NCI-H1105 (cell line): ENCODE measurements at regions not wholly inside any gene's neighbourhood (a gene's known extent, or its start where the extent isn't known, plus 50 kb on each side); places are given as distances from the start of the nearest gene placed in this dataset.
"Not testable (repeated sequence)": the region's sequence is repeated elsewhere in the genome, so short reads cannot be mapped to it uniquely, and the experiment has no call there.

Experiments used
- DNase-seq: peaks from one replicate; lab custom pipeline; 2025; lab: John Stamatoyannopoulos, UW

GRCh38 chr1:104946558-104947210 lies 1197.0 kb downstream of the AMY1C start:
- DNase-seq = no peak

DNA sequence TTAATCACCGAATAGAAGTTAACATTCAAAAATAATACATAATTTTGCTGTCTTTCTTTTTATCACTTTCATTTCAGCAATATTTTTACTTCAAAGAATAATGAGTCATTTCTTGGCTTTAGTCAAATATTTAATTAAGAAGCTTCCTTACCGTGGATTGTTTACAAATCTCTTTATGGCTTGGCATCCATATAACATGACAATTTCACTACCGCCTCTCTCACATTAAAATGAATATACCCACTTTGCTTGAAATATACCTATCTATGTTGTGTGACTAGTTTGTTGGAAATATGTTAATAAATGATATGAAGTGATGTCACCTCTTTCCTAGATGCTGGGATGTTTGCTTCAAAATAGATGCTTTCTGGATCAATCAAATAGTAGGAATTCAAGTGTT lies 1203.9 kb downstream of the AMY1C start:
- DNase-seq = no peak

DNA sequence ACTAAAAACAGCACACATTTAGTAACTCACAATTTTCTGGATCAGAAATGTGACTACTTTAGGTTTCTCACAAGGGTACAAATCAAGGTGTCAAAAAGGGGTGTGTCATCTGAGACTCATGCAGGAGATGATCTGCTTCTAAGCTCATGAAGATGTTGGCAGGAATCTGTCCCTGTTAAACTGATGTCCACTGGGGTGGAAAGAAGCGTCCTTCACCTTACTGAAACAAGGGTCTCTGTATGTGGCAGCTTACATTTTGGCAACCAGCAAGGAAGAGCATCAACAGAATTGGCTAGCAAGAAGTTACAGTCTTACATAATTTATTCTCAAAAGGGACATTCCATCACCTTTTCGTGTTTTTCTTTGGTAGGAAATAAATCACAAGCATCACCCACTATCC lies 1223.8 kb downstream of the AMY1C start:
- DNase-seq = no peak

- no peak for DNase-seq
These were observed 1230.0 kb downstream of the AMY1C start for GRCh38 chr1:104979651-104980050.

GRCh38 chr1:104987210-104987609 lies 1237.5 kb downstream of the AMY1C start:
- no peak for DNase-seq

- DNase-seq = no peak
These were observed 1239.3 kb downstream of the AMY1C start for GRCh38 chr1:104989012-104989411.

GRCh38 chr1:104991702-104992101 lies 1242.0 kb downstream of the AMY1C start:
- DNase-seq = peak; percentile 68

DNA sequence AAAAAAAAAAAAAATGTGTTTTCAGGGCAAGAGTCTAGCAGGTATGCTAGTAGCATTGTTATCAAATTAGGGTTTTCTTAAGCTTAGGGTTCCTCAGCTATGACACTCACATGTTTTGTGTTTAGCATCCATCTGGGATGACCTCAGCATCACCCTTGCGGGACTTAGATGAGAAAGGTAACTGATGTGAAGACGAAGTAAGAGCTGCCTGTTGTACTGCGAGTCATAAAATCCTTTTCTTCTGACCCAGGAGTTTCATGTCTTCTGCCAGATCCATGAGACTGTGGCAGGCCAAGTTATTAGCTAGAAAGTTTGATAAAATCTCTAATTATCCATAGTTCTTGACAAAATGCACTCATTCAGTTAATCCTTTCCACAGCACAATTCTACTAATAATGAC lies 1251.1 kb downstream of the AMY1C start:
- no peak for DNase-seq

- no peak for DNase-seq
These were observed 1254.8 kb downstream of the AMY1C start for GRCh38 chr1:105004515-105004914.

DNA sequence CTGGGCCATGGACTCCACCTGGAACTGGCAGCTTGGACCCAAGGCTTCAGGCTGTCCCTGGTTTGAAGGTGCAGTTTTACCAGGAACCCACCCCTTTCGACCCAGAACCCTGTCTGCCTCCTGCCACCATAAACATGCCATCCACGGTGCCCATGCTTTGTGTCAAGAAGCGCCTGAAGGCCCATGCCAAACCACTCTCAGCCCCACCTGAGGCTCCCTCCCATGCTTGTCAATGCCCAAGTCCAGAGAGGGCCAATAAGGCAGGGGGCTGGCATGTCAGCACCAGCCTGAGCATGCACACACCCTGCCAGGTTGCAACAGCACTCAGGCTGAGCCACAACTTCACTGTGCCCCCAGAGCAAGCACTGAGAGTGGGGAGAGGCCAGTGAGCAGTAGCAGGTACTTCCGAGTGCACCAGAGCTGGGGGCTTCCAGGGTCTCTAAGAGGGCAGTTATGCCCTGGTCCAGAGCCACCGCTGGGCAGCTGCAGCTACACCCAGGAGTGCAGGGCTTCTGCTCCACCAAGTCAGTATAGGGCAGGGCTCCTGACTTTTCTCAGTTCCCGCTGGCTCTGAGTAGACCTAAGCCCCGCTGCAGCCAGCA lies 1256.0 kb downstream of the AMY1C start:
- no peak for DNase-seq

DNA sequence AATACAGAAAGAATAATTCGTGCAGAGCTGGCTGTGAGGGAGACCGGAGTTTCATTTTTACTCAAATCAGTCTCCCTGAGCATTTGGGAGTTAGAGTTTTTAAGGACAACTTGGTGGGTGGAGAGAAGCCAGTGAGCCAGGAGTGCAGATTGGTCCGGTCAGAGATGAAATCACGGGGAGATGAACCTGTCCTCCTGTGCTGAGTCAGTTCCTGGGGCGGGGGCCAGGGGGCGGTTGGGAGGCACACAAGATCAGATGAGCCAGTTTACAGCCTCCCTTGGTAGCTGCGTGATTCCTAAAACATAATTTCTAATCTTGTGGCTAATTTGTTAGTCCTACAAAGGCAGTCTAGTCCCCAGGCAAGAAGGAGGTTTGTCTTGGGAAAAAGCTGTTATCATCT lies 1267.9 kb downstream of the AMY1C start:
- no peak for DNase-seq

GRCh38 chr1:105023719-105024118 lies 1274.0 kb downstream of the AMY1C start:
- no peak for DNase-seq

DNA sequence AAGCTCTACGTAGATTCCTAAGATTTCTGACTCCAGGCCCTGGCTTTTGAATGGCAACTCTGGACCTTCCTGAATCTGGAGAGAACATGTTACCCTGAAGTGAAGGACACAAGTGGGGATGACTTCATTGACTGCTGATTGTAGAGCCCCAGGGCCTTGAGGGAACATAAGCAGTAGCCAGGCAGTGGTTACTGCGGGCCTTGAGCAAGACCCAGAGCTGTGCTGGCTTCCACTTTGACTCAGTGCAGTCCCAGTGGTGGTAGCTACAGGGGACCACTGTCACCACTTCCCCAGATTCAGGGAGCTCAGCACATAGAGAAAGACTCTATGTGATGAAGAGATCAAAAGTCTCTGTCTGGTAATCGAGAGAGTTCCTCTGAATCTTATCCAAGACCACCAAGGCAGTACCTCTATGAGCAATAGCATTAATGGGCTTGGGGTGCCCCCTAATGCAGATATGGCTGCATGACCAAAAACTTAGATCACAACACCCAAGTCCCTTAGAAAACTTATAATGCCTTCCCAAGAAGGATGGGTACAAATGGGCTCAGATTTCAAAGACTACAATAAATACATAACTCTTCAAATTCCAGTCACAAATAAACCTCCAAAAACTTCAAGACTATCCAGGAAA lies 1278.3 kb downstream of the AMY1C start:
- DNase-seq = no peak

- DNase-seq = no peak
These were observed 1322.7 kb downstream of the AMY1C start for GRCh38 chr1:105072446-105072845.

GRCh38 chr1:105072850-105073249 lies 1323.2 kb downstream of the AMY1C start:
- DNase-seq = no peak

- DNase-seq = no peak
These were observed 1324.0 kb downstream of the AMY1C start for GRCh38 chr1:105073660-105074059.

- DNase-seq = no peak
These were observed 1333.9 kb downstream of the AMY1C start for GRCh38 chr1:105083611-105084010.

GRCh38 chr1:105087506-105087905 lies 1337.8 kb downstream of the AMY1C start:
- no peak for DNase-seq

- DNase-seq = no peak
These were observed 1338.5 kb downstream of the AMY1C start for GRCh38 chr1:105088166-105088565.

DNA sequence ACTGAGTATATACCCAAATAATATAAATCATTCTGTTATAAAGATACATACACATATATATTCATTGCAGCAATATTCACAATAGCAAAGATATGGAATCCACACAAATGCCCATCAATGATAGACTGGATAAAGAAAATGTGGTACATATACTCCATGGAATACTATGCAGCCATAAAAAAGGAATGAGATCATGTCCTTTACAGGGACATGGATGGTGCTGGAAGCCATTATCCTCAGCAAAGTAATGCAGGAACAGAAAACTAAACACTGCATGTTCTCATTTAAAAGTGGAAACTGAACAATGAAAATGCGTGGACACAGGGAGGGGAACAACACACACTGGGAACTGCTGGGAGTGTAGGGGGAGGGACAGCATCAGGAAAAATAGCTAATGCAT lies 1344.2 kb downstream of the AMY1C start:
- not testable (repeated sequence) for DNase-seq

DNA sequence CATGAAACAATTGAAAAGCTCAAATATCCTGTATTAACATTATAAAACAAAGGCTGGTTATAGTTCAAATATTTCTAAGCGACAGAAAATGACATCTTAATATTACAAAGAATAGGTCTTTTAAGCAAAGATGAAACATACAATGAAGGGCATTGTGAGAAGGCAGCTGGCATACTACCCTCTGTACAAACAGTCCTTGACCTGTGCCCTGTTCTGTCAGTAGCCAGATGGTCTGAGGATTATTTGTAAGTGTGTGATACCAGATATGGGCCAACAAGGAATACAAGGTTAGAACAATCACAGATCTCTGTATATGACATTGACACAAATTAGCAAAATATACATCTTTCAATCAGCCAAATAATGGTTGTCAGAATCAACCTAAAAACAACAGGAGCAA lies 1350.4 kb downstream of the AMY1C start:
- DNase-seq = no peak

- no peak for DNase-seq
These were observed 1351.6 kb downstream of the AMY1C start for GRCh38 chr1:105101261-105101660.

DNA sequence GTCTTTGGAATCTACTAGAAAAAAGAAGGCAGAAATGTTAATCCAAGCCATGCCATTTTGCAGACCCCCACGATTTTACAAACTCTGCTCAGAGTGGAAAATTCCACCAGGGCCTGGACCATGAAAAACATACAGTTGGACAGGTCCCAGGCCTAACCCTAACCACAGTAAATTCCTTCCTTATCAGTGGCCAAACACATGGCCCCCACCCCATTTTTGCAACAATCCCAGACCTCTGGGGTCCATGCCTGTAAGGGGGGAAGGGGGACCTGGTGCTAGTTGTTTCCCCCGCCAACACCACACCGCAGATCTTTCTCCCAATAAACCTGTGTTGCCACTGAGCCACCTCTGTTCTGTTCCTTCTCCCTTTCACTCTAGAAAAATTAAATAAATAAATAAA lies 1352.7 kb downstream of the AMY1C start:
- no peak for DNase-seq

DNA sequence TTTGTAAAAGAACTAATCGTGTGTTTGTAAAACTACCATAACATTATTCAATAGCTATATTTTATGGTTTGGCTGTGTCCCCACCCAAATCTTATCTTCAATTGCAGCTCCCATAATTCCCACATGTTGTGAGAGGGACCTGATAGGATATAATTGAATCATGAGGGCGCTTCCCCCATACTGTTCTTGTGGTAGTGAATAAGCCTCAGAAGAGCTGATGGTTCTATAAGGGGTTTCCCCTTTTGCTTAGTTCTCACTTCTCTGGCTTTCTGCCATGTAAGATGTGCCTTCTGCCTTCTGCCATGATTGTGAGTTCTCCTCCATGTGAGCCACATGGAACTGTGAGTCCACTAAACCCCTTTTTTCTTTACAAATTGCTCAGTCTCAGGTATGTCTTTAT lies 1372.3 kb downstream of the AMY1C start:
- no peak for DNase-seq
